Stimulated activated CD8-positive, alpha-beta memory T cell treated with anti-CD3 and anti-CD28 coated beads, Interleukin-2, amount 100 ng/mL, for 48 hours (primary cell): ENCODE measurements at regions not wholly inside any gene's neighbourhood (a gene's known extent, or its start where the extent isn't known, plus 50 kb on each side); places are given as distances from the start of the nearest gene placed in this dataset.

ENCODE experiments used
- DNase-seq, 2 donors: peaks; one replicate each; pipeline ENCODE4 v3.0.0-alpha.2; 2020; ENCODE audit warnings: low read depth in 2 of 2

- no peak for DNase-seq
These were observed 172.3 kb upstream of the GRIP1 start for GRCh38 chr12:66851134-66851533.

- no peak for DNase-seq
These were observed 173.2 kb upstream of the GRIP1 start for GRCh38 chr12:66852091-66852490.

- no peak for DNase-seq
These were observed 173.9 kb upstream of the GRIP1 start for GRCh38 chr12:66852765-66853164.

- no peak for DNase-seq
These were observed 181.0 kb upstream of the GRIP1 start for GRCh38 chr12:66859751-66860440.

- DNase-seq = peak; percentile 32 to 38
These were observed 182.2 kb upstream of the GRIP1 start for GRCh38 chr12:66860752-66861750.

- DNase-seq = no peak
These were observed 183.6 kb upstream of the GRIP1 start for GRCh38 chr12:66862356-66862985.

- no peak for DNase-seq
These were observed 184.4 kb upstream of the GRIP1 start for GRCh38 chr12:66863276-66863675.

GRCh38 chr12:66877925-66878324, 199.0 kb upstream of the GRIP1 start:
- no peak for DNase-seq

- no peak for DNase-seq
These were observed 200.5 kb upstream of the GRIP1 start for GRCh38 chr12:66879409-66879808.

GRCh38 chr12:66881386-66881785, 202.5 kb upstream of the GRIP1 start:
- DNase-seq = no peak

GRCh38 chr12:66884091-66884490, 205.2 kb upstream of the GRIP1 start:
- no peak for DNase-seq

GRCh38 chr12:66885115-66885875, 206.4 kb upstream of the GRIP1 start:
- DNase-seq = no peak

GRCh38 chr12:66896797-66897196, 217.9 kb upstream of the GRIP1 start:
- no peak for DNase-seq

GRCh38 chr12:66898700-66899469, 220.0 kb upstream of the GRIP1 start:
- DNase-seq = no peak

- DNase-seq = no peak
These were observed 220.7 kb upstream of the GRIP1 start for GRCh38 chr12:66899588-66899987.

GRCh38 chr12:66900616-66901015, 221.7 kb upstream of the GRIP1 start:
- no peak for DNase-seq

- no peak for DNase-seq
These were observed 222.5 kb upstream of the GRIP1 start for GRCh38 chr12:66901138-66901932.

- DNase-seq = no peak
These were observed 223.1 kb upstream of the GRIP1 start for GRCh38 chr12:66902020-66902419.

- DNase-seq = no peak
These were observed 225.0 kb upstream of the GRIP1 start for GRCh38 chr12:66903782-66904396.

- DNase-seq = no peak
These were observed 226.3 kb upstream of the GRIP1 start for GRCh38 chr12:66905201-66905600.
